WTC11 (cell line): ENCODE measurements at regions not wholly inside any gene's neighbourhood (a gene's known extent, or its start where the extent isn't known, plus 50 kb on each side); places are given as distances from the start of the nearest gene placed in this dataset.
"Not testable (repeated sequence)": the region's sequence is repeated elsewhere in the genome, so short reads cannot be mapped to it uniquely, and the experiment has no call there.

Experiments
- ATAC-seq: fragments of 200-7000 bp; cut with Tn5 transposase; 2 replicates; pipeline ENCODE4 v1.10.0; 2021; ENCODE audit warnings: mild to moderate bottlenecking, moderate library complexity
- CTCF ChIA-PET: fragments of 300-600 bp; sonication (Branson Sonifier 250); formaldehyde crosslinking; loops from one replicate; lab custom pipeline; 2021; ENCODE audit warnings: antibody characterized with exemption; lab: Charles Lee
- POLR2A ChIA-PET: fragments of 350-600 bp; sonication (Branson Sonifier 250); formaldehyde crosslinking; loops from one replicate; lab custom pipeline; 2021; ENCODE audit warnings: antibody characterized with exemption; lab: Charles Lee
- DNase-seq: peaks from one replicate; pipeline ENCODE4 v3.0.0; 2021; ENCODE audit warnings: low spot score
- H3K27ac Mint-ChIP-seq: 2 replicates; pipeline ENCODE4 v1.8.0; 2021; ENCODE audit warnings: mixed read lengths
- H3K27me3 Mint-ChIP-seq: 2 replicates; pipeline ENCODE4 v1.8.0; 2021; ENCODE audit warnings: low read depth, mild to moderate bottlenecking, moderate library complexity, mixed read lengths
- H3K36me3 Mint-ChIP-seq: 2 replicates; pipeline ENCODE4 v1.8.0; 2021; ENCODE audit warnings: mixed read lengths
- H3K4me1 Mint-ChIP-seq: 2 replicates; pipeline ENCODE4 v1.8.0; 2022; ENCODE audit warnings: mixed read lengths
- H3K4me3 Mint-ChIP-seq: 2 replicates; pipeline ENCODE4 v1.8.0; 2021; ENCODE audit warnings: mild to moderate bottlenecking, moderate library complexity, mixed read lengths
- H3K9me3 Mint-ChIP-seq: 2 replicates; pipeline ENCODE4 v1.8.0; 2021; ENCODE audit warnings: mixed read lengths
- ATF2 ChIP-seq: sonication (generic); formaldehyde crosslinking; IDR thresholded peaks from 2 replicates; pipeline ENCODE4 v1.8.1; 2022; ENCODE audit warnings: low read depth, missing genetic modification reagents, borderline replicate concordance
- ATF3 ChIP-seq: sonication (generic); formaldehyde crosslinking; conservative IDR thresholded peaks from 2 replicates; pipeline ENCODE4 v1.8.1; 2022; ENCODE audit warnings: mild to moderate bottlenecking, missing genetic modification reagents
- E2F4 ChIP-seq: sonication (generic); formaldehyde crosslinking; IDR thresholded peaks from 2 replicates; pipeline ENCODE4 v1.8.1; 2022; ENCODE audit warnings: low read depth, mild to moderate bottlenecking, moderate library complexity, missing genetic modification reagents, borderline replicate concordance
- FOXP4 ChIP-seq: sonication (generic); formaldehyde crosslinking; IDR thresholded peaks from 2 replicates; pipeline ENCODE4 v1.8.0; 2022; ENCODE audit warnings: mild to moderate bottlenecking, missing genetic modification reagents
- KAT7 ChIP-seq: sonication (generic); formaldehyde crosslinking; IDR thresholded peaks from 2 replicates; pipeline ENCODE4 v1.8.1; 2023; ENCODE audit warnings: missing genetic modification reagents, mild to moderate bottlenecking, borderline replicate concordance
- MXD4 ChIP-seq: fragments of 250-450 bp; sonication (Bioruptor Pico); IDR thresholded peaks from 2 replicates; pipeline ENCODE4 v1.8.0; 2021; ENCODE audit warnings: mild to moderate bottlenecking, moderate library complexity, borderline replicate concordance
- NFYB ChIP-seq: sonication (generic); formaldehyde crosslinking; conservative IDR thresholded peaks from 2 replicates; pipeline ENCODE4 v1.8.0; 2022; ENCODE audit warnings: low read depth, missing genetic modification reagents
- PRDM15 ChIP-seq: sonication (generic); formaldehyde crosslinking; IDR thresholded peaks from 2 replicates; pipeline ENCODE4 v1.8.0; 2022; ENCODE audit warnings: missing genetic modification reagents
- PRRX2 ChIP-seq: fragments of 250-450 bp; sonication (Bioruptor Pico); IDR thresholded peaks from 2 replicates; pipeline ENCODE4 v1.8.0; 2021; ENCODE audit warnings: mild to moderate bottlenecking
- RORB ChIP-seq: fragments of 250-450 bp; sonication (Bioruptor Pico); IDR thresholded peaks from 2 replicates; pipeline ENCODE4 v1.9.0; 2021; ENCODE audit warnings: mild to moderate bottlenecking
- SP1 ChIP-seq: sonication (generic); formaldehyde crosslinking; conservative IDR thresholded peaks from 2 replicates; pipeline ENCODE4 v1.8.1; 2022; ENCODE audit warnings: missing genetic modification reagents
- TEAD1 ChIP-seq: sonication (generic); formaldehyde crosslinking; IDR thresholded peaks from 2 replicates; pipeline ENCODE4 v1.8.0; 2022; ENCODE audit warnings: mild to moderate bottlenecking, missing genetic modification reagents
- USF1 ChIP-seq: sonication (generic); formaldehyde crosslinking; IDR thresholded peaks from 2 replicates; pipeline ENCODE4 v1.8.0; 2022; ENCODE audit warnings: mild to moderate bottlenecking, missing genetic modification reagents
- ZNF281 ChIP-seq: sonication (generic); formaldehyde crosslinking; IDR thresholded peaks from 2 replicates; pipeline ENCODE4 v1.8.0; 2023; ENCODE audit warnings: mild to moderate bottlenecking, missing genetic modification reagents
- ZNF317 ChIP-seq: sonication (generic); formaldehyde crosslinking; IDR thresholded peaks from 2 replicates; pipeline ENCODE4 v1.8.1; 2023; ENCODE audit warnings: low read depth, mild to moderate bottlenecking, moderate library complexity, missing genetic modification reagents, borderline replicate concordance
- ZNF396 ChIP-seq: fragments of 250-450 bp; sonication (Bioruptor Pico); IDR thresholded peaks from 2 replicates; pipeline ENCODE4 v1.8.0; 2021; ENCODE audit warnings: mild to moderate bottlenecking, moderate library complexity, borderline replicate concordance

- Mint-ChIP-seq H3K27me3 (no peaks in the 10 kb centered on the region), H3K36me3 (peaks cover 9% of the 10 kb centered on the region), H3K4me1 (peaks cover 10% of the 10 kb centered on the region), H3K27ac (no peak overlapping the region), H3K9me3 (peaks cover 34% of the 10 kb centered on the region), H3K4me3 (no peak overlapping the region)
- ChIA-PET POLR2A (no interaction called here), CTCF (no interaction called here)
- DNase-seq (no peak), ATAC-seq (no peak)
- no peak for TF ChIP-seq KAT7 (CRISPR knock-in tag)
- no peak for TF ChIP-seq PRRX2 (CRISPR knock-in tag)
- TF ChIP-seq SP1: no peak
- no peak for TF ChIP-seq MXD4 (CRISPR knock-in tag)
- TF ChIP-seq ZNF396: no peak
- no peak for TF ChIP-seq FOXP4
- TF ChIP-seq ATF2 (CRISPR knock-in tag): no peak
- TF ChIP-seq NFYB (CRISPR knock-in tag): no peak
- TF ChIP-seq RORB (CRISPR knock-in tag): no peak
- no peak for TF ChIP-seq ZNF281 (CRISPR knock-in tag)
- no peak for TF ChIP-seq E2F4 (CRISPR knock-in tag)
- TF ChIP-seq USF1: no peak
- TF ChIP-seq TEAD1: no peak
- no peak for TF ChIP-seq PRDM15 (CRISPR knock-in tag)
- TF ChIP-seq ATF3 (CRISPR knock-in tag): no peak
- TF ChIP-seq ZNF317: no peak
Observed at GRCh38 chr5:23428705-23429104, 78.7 kb upstream of the PRDM9 start.

GRCh38 chr5:23420214-23420613 lies 87.2 kb upstream of the PRDM9 start:
- H3K4me1 Mint-ChIP-seq, ATAC-seq, DNase-seq, H3K27ac Mint-ChIP-seq, CTCF ChIA-PET, H3K4me3 Mint-ChIP-seq, H3K27me3 Mint-ChIP-seq, POLR2A ChIA-PET: not testable (repeated sequence)
- peaks cover 48% of the 10 kb centered on the region for H3K9me3 Mint-ChIP-seq
- H3K36me3 Mint-ChIP-seq: peaks cover 20% of the 10 kb centered on the region
